ENCODE measurements at regions not wholly inside any gene's neighbourhood (a gene's known extent, or its start where the extent isn't known, plus 50 kb on each side); places are given as distances from the start of the nearest gene placed in this dataset.

GRCh38 chr5:125189531-125189941 is 443.1 kb upstream of the ZNF608 start:
- no peak overlapping the region for H3K27ac ChIP-seq (ENCODE audit: low read depth in 1 of 2, low read length in 1 of 2)
- no peak overlapping the region for H3K9ac ChIP-seq (ENCODE audit: insufficient read depth in 1 of 2, low read length in 2 of 2)
- no peak for DNase-seq
- H3K9me3 ChIP-seq (ENCODE audit: control insufficient read depth in 4 of 4, insufficient read depth in 3 of 4, low read length in 3 of 4): peaks cover 0 to 3% (median 0%) of the 10 kb centered on the region in 4 donors
- no peak for ATAC-seq (ENCODE audit: insufficient read depth, low FRiP score)
- peaks cover 0 to 2% (median 0%) of the 10 kb centered on the region in 5 donors for H3K4me1 ChIP-seq (ENCODE audit: control insufficient read depth in 5 of 5, insufficient read depth in 5 of 5, low read length in 5 of 5)
- no peaks in the 10 kb centered on the region for H3K27me3 ChIP-seq (ENCODE audit: control insufficient read depth in 3 of 3, insufficient read depth in 3 of 3, low read length in 2 of 3)
- 89% methylated on average over 1 of the region's 1 CpG for WGBS, 2 donors
- TF ChIP-seq CTCF (IDR thresholded peaks at IDR 0.05; ENCODE audit: control extremely low read depth, extremely low read depth): no peak
- no peak overlapping the region for H3K4me3 ChIP-seq
- no peaks in the 10 kb centered on the region for H3K36me3 ChIP-seq (ENCODE audit: control insufficient read depth in 4 of 4, insufficient read depth in 4 of 4, low read length in 4 of 4)

GRCh38 chr5:125190232-125191087 is 444.0 kb upstream of the ZNF608 start:
- H3K4me3 ChIP-seq: no peak overlapping the region
- no peak overlapping the region for H3K9ac ChIP-seq (ENCODE audit: insufficient read depth in 1 of 2, low read length in 2 of 2)
- peaks cover 0 to 2% (median 0%) of the 10 kb centered on the region in 5 donors for H3K4me1 ChIP-seq (ENCODE audit: control insufficient read depth in 5 of 5, insufficient read depth in 5 of 5, low read length in 5 of 5)
- no peaks in the 10 kb centered on the region for H3K36me3 ChIP-seq (ENCODE audit: control insufficient read depth in 4 of 4, insufficient read depth in 4 of 4, low read length in 4 of 4)
- DNase-seq: no peak
- TF ChIP-seq CTCF (IDR thresholded peaks at IDR 0.05; ENCODE audit: control extremely low read depth, extremely low read depth): no peak
- no peaks in the 10 kb centered on the region for H3K9me3 ChIP-seq (ENCODE audit: control insufficient read depth in 4 of 4, insufficient read depth in 3 of 4, low read length in 3 of 4)
- ATAC-seq (ENCODE audit: insufficient read depth, low FRiP score): no peak
- WGBS, 2 donors: 71 to 73% methylated on average over 9 of the region's 9 CpGs
- H3K27ac ChIP-seq (ENCODE audit: low read depth in 1 of 2, low read length in 1 of 2): no peak overlapping the region
- no peaks in the 10 kb centered on the region for H3K27me3 ChIP-seq (ENCODE audit: control insufficient read depth in 3 of 3, insufficient read depth in 3 of 3, low read length in 2 of 3)

GRCh38 chr5:125194883-125195282 is 448.4 kb upstream of the ZNF608 start:
- no peak for TF ChIP-seq CTCF (IDR thresholded peaks at IDR 0.05; ENCODE audit: control extremely low read depth, extremely low read depth)
- WGBS, 2 donors: 88 to 95% methylated on average over 6 of the region's 6 CpGs
- no peak overlapping the region for H3K27ac ChIP-seq (ENCODE audit: low read depth in 1 of 2, low read length in 1 of 2)

More at GRCh38 chr5:125194883-125195282, 448.4 kb upstream of the ZNF608 start:
- no peaks in the 10 kb centered on the region for H3K27me3 ChIP-seq (ENCODE audit: control insufficient read depth in 3 of 3, insufficient read depth in 3 of 3, low read length in 2 of 3)
- no peak overlapping the region for H3K4me3 ChIP-seq
- H3K36me3 ChIP-seq (ENCODE audit: control insufficient read depth in 4 of 4, insufficient read depth in 4 of 4, low read length in 4 of 4): no peaks in the 10 kb centered on the region
- no peak for DNase-seq
- ATAC-seq (ENCODE audit: insufficient read depth, low FRiP score): no peak
- H3K9me3 ChIP-seq (ENCODE audit: control insufficient read depth in 4 of 4, insufficient read depth in 3 of 4, low read length in 3 of 4): no peaks in the 10 kb centered on the region
- H3K4me1 ChIP-seq (ENCODE audit: control insufficient read depth in 5 of 5, insufficient read depth in 5 of 5, low read length in 5 of 5): peaks cover 0 to 33% (median 2%) of the 10 kb centered on the region in 5 donors
- H3K9ac ChIP-seq (ENCODE audit: insufficient read depth in 1 of 2, low read length in 2 of 2): no peak overlapping the region

Data from lung (tissue), 11 donors.